ENCODE measurements at regions not wholly inside any gene's neighbourhood (a gene's known extent, or its start where the extent isn't known, plus 50 kb on each side); places are given as distances from the start of the nearest gene placed in this dataset.
"Not testable (repeated sequence)": the region's sequence is repeated elsewhere in the genome, so short reads cannot be mapped to it uniquely, and the experiment has no call there.

DNA sequence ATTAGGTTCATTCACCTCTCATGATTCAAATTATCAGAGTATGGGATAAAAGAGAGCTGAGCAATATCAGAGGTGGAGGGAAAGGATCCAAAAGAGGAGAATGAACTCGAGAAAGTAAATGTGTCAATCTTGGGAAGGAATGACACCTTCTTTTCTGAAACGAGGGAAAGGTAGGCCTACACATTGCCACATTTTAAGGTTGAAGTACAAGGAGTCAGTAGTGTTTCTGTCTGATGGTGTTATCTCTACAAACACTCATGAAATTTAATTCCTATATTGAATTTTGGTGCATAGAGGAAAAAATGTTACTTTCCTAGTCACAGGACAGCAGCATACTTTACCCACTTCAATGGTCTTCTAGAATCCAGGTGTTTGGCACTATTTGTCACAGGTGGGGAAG is 90.2 kb downstream of the DNAJB9 start:
- Mint-ChIP-seq H3K27ac (no peak overlapping the region), H3K9me3 (no peaks in the 10 kb centered on the region), H3K4me1 (no peaks in the 10 kb centered on the region), H3K27me3 (no peaks in the 10 kb centered on the region), H3K36me3 (ENCODE audit: low read depth) (no peaks in the 10 kb centered on the region), H3K4me3 (no peak overlapping the region)
- no peak for DNase-seq
- intact Hi-C loops (cut with micrococcal nuclease) = no loop called here

DNA sequence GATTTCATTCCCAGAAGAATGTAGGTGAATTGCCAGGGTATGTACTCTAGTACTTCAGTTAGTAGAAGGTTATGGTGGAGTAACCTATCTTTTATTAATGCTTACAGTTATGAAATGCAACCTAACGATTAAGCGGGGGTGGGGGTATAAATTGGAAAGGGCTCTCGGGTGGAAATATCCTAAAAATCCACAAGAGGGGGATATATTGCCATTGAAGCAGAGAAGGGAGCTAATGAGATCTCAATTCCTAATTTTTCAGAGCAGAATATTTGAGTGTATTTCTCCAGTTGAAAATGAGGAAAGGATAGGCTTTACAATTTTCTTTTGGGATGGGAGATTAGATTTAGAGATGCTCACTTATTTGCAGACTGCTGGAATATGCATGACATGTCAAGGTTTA is 90.8 kb downstream of the DNAJB9 start:
- intact Hi-C loops (cut with micrococcal nuclease) = no loop called here
- DNase-seq = no peak
- Mint-ChIP-seq H3K4me3 (no peak overlapping the region), H3K36me3 (ENCODE audit: low read depth) (no peaks in the 10 kb centered on the region), H3K27ac (no peak overlapping the region), H3K4me1 (no peaks in the 10 kb centered on the region), H3K9me3 (no peaks in the 10 kb centered on the region), H3K27me3 (no peaks in the 10 kb centered on the region)

DNA sequence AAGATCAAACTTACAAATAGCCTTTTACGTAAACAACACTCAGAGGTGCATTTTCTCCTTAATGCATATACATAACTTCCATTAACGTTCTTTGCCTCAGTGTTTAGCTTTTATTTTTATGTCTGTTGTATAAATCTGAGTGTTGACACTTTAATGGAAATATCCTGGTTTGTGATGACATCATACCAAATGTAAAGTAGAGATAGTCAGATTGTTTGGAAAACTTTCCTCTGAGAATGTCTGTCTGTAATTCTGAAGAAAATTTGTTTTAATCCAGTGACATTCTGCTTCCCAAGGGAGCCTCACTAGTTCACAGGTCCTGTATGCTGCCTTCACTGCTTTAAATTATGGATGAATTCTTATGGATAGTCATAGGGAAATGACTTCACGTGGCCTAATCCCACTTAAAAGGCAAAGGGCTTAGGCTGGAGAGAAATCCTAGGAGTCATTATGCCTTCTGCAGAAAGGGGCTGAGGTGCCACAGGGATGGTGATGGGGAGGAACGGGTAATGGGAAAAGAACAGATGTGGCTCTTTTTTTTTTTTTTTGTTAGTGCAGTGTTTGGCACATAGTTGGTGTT is 93.2 kb downstream of the DNAJB9 start:
- DNase-seq = no peak
- Mint-ChIP-seq H3K27ac (no peak overlapping the region), H3K9me3 (no peaks in the 10 kb centered on the region)

DNA sequence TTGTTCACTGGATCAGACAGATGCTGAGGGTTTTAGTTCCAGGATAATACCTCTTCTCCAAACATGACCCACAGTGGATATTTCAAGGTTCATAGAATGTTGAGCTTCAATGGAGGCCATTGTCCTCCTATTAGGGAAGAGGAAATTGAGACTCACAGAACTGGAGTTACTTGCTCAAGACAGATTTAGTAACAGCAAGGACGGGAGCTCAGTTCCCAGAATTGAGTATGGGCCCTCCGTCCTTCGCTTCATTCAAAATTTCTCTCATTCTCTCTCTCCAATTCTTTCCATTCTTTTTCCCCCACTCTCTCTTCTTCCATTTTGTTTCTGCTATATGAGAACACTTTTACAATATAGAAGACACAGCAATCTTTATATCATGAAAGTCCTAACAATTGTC is 94.0 kb downstream of the DNAJB9 start:
- Mint-ChIP-seq H3K4me3 (no peak overlapping the region), H3K9me3 (no peaks in the 10 kb centered on the region), H3K27me3 (no peaks in the 10 kb centered on the region), H3K4me1 (no peaks in the 10 kb centered on the region), H3K27ac (no peak overlapping the region), H3K36me3 (ENCODE audit: low read depth) (no peaks in the 10 kb centered on the region)
- intact Hi-C loops (cut with micrococcal nuclease) = no loop called here
- DNase-seq = no peak

More for the DNA sequence above, 93.2 kb downstream of the DNAJB9 start:
- H3K36me3 Mint-ChIP-seq (ENCODE audit: low read depth) = no peaks in the 10 kb centered on the region
- no peaks in the 10 kb centered on the region for H3K27me3 Mint-ChIP-seq
- intact Hi-C loops (cut with micrococcal nuclease) = no loop called here
- H3K4me3 Mint-ChIP-seq = no peak overlapping the region
- no peaks in the 10 kb centered on the region for H3K4me1 Mint-ChIP-seq

DNA sequence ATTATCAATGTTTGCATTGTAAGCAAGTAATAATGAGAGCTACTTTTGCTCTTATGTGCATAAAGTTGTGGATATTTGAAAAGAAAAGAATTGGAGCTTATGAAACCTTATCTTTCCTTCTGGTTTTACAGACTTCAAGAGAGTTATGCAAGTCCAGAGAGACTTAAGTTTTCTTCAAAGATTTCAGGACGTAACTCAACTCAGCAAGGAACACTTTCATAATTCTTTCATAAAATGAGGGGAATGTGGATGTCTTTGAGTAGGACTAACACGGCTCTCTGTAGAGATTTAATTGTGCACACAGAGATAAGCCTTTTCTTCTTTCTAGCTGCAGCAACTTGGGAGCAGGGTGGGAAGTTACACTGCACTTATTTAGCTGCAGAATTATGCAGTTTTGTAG is 97.5 kb downstream of the DNAJB9 start:
- no peak overlapping the region for H3K27ac Mint-ChIP-seq
- intact Hi-C loops (cut with micrococcal nuclease) = no loop called here

DNA sequence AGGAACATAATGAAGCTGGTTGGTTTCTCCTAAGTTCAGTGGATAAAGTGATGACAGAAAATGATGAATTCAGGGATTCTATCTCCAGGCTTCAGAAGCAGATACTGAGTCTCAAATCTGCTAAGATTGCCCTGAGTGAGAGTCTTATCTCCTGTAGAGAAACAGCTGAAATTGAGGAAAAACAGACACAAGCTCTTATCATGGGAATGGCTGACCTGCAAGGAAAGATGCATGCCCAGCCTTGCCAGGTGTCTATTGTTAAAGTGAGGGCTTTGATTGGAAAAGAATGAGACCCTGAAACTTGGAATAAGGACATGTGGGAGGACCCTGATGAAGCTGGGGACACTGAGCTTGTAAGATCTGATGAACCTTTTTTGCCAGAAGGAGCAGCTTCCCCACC is 100.3 kb downstream of the DNAJB9 start:
- Mint-ChIP-seq H3K4me3 (no peak overlapping the region), H3K27ac (no peak overlapping the region), H3K27me3 (no peaks in the 10 kb centered on the region), H3K9me3 (no peaks in the 10 kb centered on the region), H3K36me3 (ENCODE audit: low read depth) (no peaks in the 10 kb centered on the region), H3K4me1 (no peaks in the 10 kb centered on the region)
- no peak for DNase-seq
- intact Hi-C loops (cut with micrococcal nuclease) = no loop called here

More for the DNA sequence above, 97.5 kb downstream of the DNAJB9 start:
- no peak for DNase-seq
- no peak overlapping the region for H3K4me3 Mint-ChIP-seq
- no peaks in the 10 kb centered on the region for H3K9me3 Mint-ChIP-seq
- H3K4me1 Mint-ChIP-seq = no peaks in the 10 kb centered on the region
- no peaks in the 10 kb centered on the region for H3K27me3 Mint-ChIP-seq
- H3K36me3 Mint-ChIP-seq (ENCODE audit: low read depth) = no peaks in the 10 kb centered on the region

DNA sequence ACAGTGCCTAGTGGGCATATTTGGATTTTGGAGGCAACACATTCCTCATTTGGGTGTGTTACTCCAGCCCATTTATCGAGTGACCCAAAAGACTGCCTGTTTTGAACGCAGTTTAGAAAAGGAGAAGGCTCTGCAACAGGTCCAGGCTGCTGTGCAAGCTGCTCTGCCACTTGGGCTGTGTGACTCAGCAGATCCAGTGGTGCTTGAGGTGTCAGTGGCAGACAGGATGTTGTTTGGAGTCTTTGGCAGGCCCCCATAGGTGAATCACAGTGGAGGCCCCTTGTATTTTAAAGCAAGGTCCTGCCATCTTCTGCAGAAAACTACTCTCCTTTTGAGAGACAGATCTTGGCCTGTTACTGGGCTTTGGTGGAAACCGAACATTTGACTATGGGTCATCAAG is 104.0 kb downstream of the DNAJB9 start:
- intact Hi-C loops (cut with micrococcal nuclease); DNase-seq; H3K27ac Mint-ChIP-seq; H3K4me1 Mint-ChIP-seq; H3K4me3 Mint-ChIP-seq; H3K36me3 Mint-ChIP-seq (ENCODE audit: low read depth); H3K9me3 Mint-ChIP-seq; H3K27me3 Mint-ChIP-seq: not testable (repeated sequence)

DNA sequence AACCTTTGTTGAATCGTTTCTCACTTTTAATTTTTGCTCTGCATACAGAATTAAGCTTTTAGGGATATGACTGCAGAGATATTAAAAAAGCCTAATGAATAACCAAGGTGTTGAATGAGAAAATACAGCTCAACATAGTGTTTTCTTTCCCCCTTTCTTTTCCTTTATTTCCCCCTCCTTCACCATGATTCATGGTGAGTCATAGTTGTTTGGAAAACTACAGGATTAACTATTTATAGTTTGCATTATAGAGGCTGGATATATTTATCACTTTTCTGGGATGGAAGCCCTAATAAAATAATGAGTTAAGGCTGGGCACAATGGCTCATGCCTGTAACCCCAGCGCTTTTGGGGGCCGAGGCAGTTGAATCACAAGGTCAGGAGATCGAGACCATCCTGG is 115.0 kb downstream of the DNAJB9 start:
- no peak overlapping the region for H3K27ac Mint-ChIP-seq
- no peak overlapping the region for H3K4me3 Mint-ChIP-seq
- H3K36me3 Mint-ChIP-seq (ENCODE audit: low read depth) = no peaks in the 10 kb centered on the region
- intact Hi-C loops (cut with micrococcal nuclease) = no loop called here
- no peak for DNase-seq
- H3K27me3 Mint-ChIP-seq = no peaks in the 10 kb centered on the region
- no peaks in the 10 kb centered on the region for H3K9me3 Mint-ChIP-seq
- no peaks in the 10 kb centered on the region for H3K4me1 Mint-ChIP-seq

DNA sequence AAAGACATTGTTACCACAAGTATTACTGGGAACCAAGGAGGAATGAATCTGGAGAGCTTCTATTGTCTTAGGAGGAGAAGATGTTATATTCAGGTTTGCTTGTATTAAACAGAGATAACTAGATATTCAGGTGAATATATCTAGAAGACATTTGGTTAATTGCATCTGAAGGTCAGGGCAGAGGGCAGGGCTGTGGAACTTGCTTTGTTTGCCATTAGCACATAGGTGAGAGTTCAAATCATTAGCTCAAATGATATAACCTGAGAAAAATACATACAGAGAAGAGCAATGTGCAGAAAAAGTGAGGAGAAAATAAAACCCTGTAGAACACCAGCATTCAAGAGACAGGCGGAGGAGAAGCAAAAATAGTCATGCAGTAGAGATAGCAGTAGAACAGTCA is 116.8 kb downstream of the DNAJB9 start:
- DNase-seq = no peak
- Mint-ChIP-seq H3K4me1 (no peaks in the 10 kb centered on the region), H3K4me3 (no peak overlapping the region), H3K27ac (no peak overlapping the region), H3K9me3 (no peaks in the 10 kb centered on the region), H3K27me3 (no peaks in the 10 kb centered on the region), H3K36me3 (ENCODE audit: low read depth) (no peaks in the 10 kb centered on the region)
- intact Hi-C loops (cut with micrococcal nuclease) = no loop called here

DNA sequence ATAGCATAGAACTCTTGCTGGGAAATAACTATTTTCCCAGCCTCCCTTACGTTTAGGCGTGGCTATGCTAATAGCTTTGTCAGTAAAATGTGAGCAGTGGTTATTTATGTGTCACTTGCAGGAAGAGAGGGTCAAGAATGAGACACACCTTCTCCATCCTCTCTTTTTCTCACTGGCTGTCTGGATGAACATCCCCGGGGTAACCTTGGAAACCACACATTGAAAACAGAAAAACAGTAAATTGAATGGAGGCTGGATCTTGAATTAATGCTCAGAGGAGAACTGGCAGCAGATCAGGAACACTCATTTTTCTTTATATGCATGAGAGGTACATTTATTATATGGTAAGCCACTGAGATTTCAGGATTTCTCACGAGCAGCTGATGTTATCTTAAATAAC is 127.6 kb downstream of the DNAJB9 start:
- H3K27ac Mint-ChIP-seq = no peak overlapping the region
- H3K36me3 Mint-ChIP-seq (ENCODE audit: low read depth) = no peaks in the 10 kb centered on the region
- H3K4me1 Mint-ChIP-seq = no peaks in the 10 kb centered on the region
- H3K4me3 Mint-ChIP-seq = no peak overlapping the region
- intact Hi-C loops (cut with micrococcal nuclease) = no loop called here
- H3K9me3 Mint-ChIP-seq = no peaks in the 10 kb centered on the region
- H3K27me3 Mint-ChIP-seq = no peaks in the 10 kb centered on the region
- DNase-seq = no peak

DNA sequence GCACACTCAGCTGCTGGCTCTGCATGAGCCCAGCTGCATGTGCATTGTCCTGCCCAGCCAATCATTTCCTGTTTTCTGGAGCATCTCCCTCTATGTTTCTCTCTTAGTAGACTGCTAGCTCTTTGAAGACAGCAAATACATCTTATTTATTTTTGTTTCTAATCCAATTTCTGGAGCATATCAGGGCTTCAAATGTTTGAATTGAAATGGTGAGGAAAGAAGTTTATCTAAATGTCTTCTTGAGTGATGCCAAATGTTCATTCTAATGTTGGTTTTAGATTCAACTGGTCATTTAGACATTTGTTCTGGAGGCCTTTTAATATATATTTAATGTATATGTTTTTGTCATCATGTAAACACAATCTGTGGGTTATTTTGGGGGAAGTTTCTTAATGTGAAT is 141.9 kb downstream of the DNAJB9 start:
- no peak for DNase-seq
- H3K4me3 Mint-ChIP-seq = no peak overlapping the region
- no peaks in the 10 kb centered on the region for H3K27me3 Mint-ChIP-seq
- H3K27ac Mint-ChIP-seq = no peak overlapping the region
- H3K36me3 Mint-ChIP-seq (ENCODE audit: low read depth) = no peaks in the 10 kb centered on the region
- intact Hi-C loops (cut with micrococcal nuclease) = no loop called here
- H3K9me3 Mint-ChIP-seq = no peaks in the 10 kb centered on the region
- H3K4me1 Mint-ChIP-seq = no peaks in the 10 kb centered on the region

DNA sequence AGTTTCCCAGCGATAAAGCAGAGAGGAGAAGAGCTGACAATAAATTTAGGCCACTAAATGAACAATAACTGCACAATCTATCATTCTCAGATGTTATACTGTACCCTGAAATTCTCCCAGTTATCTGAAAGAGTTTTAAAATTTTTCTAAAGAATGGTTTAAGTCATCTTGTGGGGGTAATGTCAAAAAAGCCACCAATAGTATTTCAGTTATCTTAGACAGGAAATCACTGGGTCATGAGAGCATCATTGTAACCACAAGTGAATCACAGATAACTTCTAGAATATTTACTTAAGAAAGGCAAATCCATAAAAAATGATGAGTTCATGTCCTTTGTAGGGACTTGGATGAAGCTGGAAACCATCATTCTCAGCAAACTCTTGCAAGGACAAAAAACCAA is 147.1 kb downstream of the DNAJB9 start:
- no peaks in the 10 kb centered on the region for H3K27me3 Mint-ChIP-seq
- no peaks in the 10 kb centered on the region for H3K9me3 Mint-ChIP-seq
- intact Hi-C loops (cut with micrococcal nuclease) = no loop called here
- no peaks in the 10 kb centered on the region for H3K4me1 Mint-ChIP-seq
- no peak overlapping the region for H3K4me3 Mint-ChIP-seq
- H3K36me3 Mint-ChIP-seq (ENCODE audit: low read depth) = no peaks in the 10 kb centered on the region
- DNase-seq = no peak
- no peak overlapping the region for H3K27ac Mint-ChIP-seq

DNA sequence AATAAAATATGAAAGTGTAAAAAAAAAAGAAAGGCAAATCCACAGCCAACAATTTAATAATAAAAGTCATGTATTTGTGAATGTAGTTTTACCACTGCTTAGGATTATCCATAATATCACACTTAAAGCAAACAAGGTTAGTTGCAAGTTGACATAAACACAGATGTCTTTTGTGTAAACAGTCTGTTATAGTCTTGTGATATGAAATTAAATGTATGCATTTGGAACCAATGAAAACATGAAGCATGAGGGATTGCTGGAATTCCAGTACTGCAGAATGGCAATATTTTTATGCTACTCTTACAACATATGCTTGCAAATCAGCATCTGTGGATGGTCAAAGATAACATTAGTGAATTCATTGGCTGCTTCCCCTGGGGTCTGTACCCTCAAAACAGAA is 148.1 kb downstream of the DNAJB9 start:
- Mint-ChIP-seq H3K27me3 (no peaks in the 10 kb centered on the region), H3K4me1 (no peaks in the 10 kb centered on the region), H3K4me3 (no peak overlapping the region), H3K9me3 (no peaks in the 10 kb centered on the region), H3K27ac (no peak overlapping the region), H3K36me3 (ENCODE audit: low read depth) (no peaks in the 10 kb centered on the region)
- no peak for DNase-seq
- intact Hi-C loops (cut with micrococcal nuclease) = no loop called here

DNA sequence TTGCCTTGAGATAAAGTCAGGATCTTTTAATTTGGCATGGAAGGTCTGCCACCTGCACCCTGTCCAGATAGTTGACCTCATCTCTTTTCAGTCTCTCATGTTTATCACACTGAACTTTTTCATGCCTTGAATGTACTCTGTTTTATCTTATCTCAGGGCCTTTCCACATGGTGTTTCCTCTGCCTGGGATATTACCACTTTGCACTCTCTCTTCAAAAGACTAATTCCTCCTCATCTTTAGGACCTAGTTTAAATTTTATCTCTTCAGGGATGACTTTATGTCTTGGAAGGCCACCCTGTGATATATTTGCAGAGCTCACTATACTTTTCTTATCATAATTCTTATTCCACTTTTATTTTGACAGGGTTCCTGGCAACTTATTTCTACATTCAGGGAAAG is 150.0 kb downstream of the DNAJB9 start:
- no peak overlapping the region for H3K27ac Mint-ChIP-seq
- no peak for DNase-seq
- H3K36me3 Mint-ChIP-seq (ENCODE audit: low read depth) = no peaks in the 10 kb centered on the region
- H3K27me3 Mint-ChIP-seq = no peaks in the 10 kb centered on the region
- no peaks in the 10 kb centered on the region for H3K4me1 Mint-ChIP-seq
- intact Hi-C loops (cut with micrococcal nuclease) = no loop called here
- no peaks in the 10 kb centered on the region for H3K9me3 Mint-ChIP-seq
- H3K4me3 Mint-ChIP-seq = no peak overlapping the region

DNA sequence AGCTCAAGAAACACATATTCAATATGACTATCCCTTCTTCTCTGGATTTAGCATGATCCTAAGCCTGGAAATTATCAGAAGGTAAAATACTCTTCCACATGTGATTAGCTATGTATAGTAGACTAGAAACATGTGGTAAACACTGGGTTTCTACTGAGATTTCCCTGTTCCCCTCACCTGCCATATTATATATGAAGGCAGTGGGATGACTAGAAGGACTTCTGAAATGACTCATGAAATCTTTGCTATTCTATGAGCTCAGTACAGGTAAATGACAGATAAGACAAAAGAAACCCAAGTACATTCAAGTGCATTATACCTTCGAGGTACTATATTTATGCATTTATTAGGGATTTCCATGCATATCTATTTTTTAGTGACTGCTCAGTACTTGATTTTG is 152.9 kb downstream of the DNAJB9 start:
- no peak for DNase-seq
- no peaks in the 10 kb centered on the region for H3K9me3 Mint-ChIP-seq
- H3K27ac Mint-ChIP-seq = no peak overlapping the region
- no peak overlapping the region for H3K4me3 Mint-ChIP-seq
- H3K4me1 Mint-ChIP-seq = no peaks in the 10 kb centered on the region
- H3K27me3 Mint-ChIP-seq = no peaks in the 10 kb centered on the region
- intact Hi-C loops (cut with micrococcal nuclease) = no loop called here
- H3K36me3 Mint-ChIP-seq (ENCODE audit: low read depth) = no peaks in the 10 kb centered on the region

All from activated CD4-positive, alpha-beta T cell treated with anti-CD3 and anti-CD28 coated beads, Interleukin-2, amount 10 ng/mL, durations not matched to agents 24 days and 14 days (primary cell).